HepG2 (cell line): ENCODE measurements at regions not wholly inside any gene's neighbourhood (a gene's known extent, or its start where the extent isn't known, plus 50 kb on each side); places are given as distances from the start of the nearest gene placed in this dataset.

Source experiments
- PHF21A ChIP-seq: sonication (generic); formaldehyde crosslinking; IDR thresholded peaks from 2 replicates; pipeline ENCODE4 v1.5.0; 2020; ENCODE audit warnings: mild to moderate bottlenecking, missing genetic modification reagents
- ZFP41 ChIP-seq: sonication (generic); formaldehyde crosslinking; IDR thresholded peaks from 2 replicates; pipeline ENCODE4 v1.4.0; 2020; ENCODE audit warnings: mild to moderate bottlenecking, missing genetic modification reagents, borderline replicate concordance
- TF ChIP-seq, protein P1 (sequence below): IDR thresholded peaks from 2 replicates; pipeline ENCODE4 v1.6.1; 2016; ENCODE audit warnings: control low read depth

DNA sequence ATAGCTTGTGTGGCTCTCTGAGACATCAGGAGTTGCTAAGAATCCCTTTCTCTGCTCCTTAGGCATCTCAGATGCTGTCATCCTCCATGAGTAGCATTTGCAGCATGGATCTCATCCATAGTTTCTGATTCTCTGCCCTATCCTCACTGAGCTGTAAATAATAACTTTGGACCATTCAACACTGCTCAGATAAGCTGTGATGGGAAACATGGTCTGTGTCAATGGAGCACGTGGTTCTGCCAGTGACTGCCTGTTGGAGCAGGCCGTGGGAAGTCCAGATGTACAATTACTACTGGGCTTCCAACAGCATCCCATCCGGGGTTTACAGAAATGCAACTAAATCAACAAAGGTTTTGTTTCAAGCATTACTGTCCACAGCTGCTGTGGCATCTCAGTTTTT is 160.1 kb downstream of the OR4C45 start:
- no peak for TF ChIP-seq ZFP41 (CRISPR knock-in tag)
- no peak for TF ChIP-seq PHF21A (CRISPR knock-in tag)
- TF ChIP-seq, protein P1, sequence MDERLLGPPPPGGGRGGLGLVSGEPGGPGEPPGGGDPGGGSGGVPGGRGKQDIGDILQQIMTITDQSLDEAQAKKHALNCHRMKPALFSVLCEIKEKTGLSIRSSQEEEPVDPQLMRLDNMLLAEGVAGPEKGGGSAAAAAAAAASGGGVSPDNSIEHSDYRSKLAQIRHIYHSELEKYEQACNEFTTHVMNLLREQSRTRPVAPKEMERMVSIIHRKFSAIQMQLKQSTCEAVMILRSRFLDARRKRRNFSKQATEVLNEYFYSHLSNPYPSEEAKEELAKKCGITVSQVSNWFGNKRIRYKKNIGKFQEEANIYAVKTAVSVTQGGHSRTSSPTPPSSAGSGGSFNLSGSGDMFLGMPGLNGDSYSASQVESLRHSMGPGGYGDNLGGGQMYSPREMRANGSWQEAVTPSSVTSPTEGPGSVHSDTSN: no peak
